Activated T-helper 17 cell treated with anti-CD3 and anti-CD28 coated beads, Interleukin-2, amount 50 U/mL, for 72 hours (primary cell): ENCODE measurements at regions not wholly inside any gene's neighbourhood (a gene's known extent, or its start where the extent isn't known, plus 50 kb on each side); places are given as distances from the start of the nearest gene placed in this dataset.

Source experiments
- ATAC-seq: fragments of 150-1000 bp; cut with Tn5 transposase; replicated peaks from 2 replicates; pipeline ENCODE4 v1.10.0; 2021; ENCODE audit warnings: mild to moderate bottlenecking, moderate library complexity
- H3K27ac Mint-ChIP-seq: one replicate; pipeline ENCODE4 v1.8.0; 2022; ENCODE audit warnings: mixed read lengths
- H3K27me3 Mint-ChIP-seq: one replicate; pipeline ENCODE4 v1.8.0; 2022; ENCODE audit warnings: mixed read lengths
- H3K36me3 Mint-ChIP-seq: one replicate; pipeline ENCODE4 v1.8.0; 2022; ENCODE audit warnings: low read depth, mild to moderate bottlenecking, mixed read lengths
- H3K4me1 Mint-ChIP-seq: one replicate; pipeline ENCODE4 v1.8.0; 2022; ENCODE audit warnings: mixed read lengths
- H3K4me3 Mint-ChIP-seq: one replicate; pipeline ENCODE4 v1.8.0; 2022; ENCODE audit warnings: mild to moderate bottlenecking, mixed read lengths
- H3K9me3 Mint-ChIP-seq: one replicate; pipeline ENCODE4 v1.8.0; 2022; ENCODE audit warnings: mixed read lengths

DNA sequence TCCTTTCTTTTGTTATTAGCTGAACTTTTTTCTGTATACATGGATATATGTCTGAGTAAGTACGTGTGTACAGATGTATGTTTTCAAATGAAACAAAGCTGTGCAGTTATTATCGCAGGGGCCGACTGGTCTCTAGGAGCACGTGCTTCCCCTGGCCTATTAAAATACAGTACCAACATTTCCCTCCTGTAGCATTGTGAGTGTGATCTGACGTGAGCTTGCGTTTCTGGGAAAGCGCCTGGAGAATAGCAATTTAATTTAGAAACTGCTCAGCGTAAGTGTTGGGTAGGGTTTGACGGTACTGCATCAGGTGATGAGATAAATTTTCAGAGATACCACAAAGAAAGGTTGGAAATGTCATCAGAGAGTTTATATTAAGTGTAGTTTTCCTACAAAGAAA is 173.3 kb downstream of the FBXO8 start:
- no peaks in the 10 kb centered on the region for H3K36me3 Mint-ChIP-seq
- no peaks in the 10 kb centered on the region for H3K9me3 Mint-ChIP-seq
- peaks cover 51% of the 10 kb centered on the region for H3K27me3 Mint-ChIP-seq
- H3K27ac Mint-ChIP-seq: no peak overlapping the region
- no peak for ATAC-seq
- no peaks in the 10 kb centered on the region for H3K4me1 Mint-ChIP-seq
- no peak overlapping the region for H3K4me3 Mint-ChIP-seq

DNA sequence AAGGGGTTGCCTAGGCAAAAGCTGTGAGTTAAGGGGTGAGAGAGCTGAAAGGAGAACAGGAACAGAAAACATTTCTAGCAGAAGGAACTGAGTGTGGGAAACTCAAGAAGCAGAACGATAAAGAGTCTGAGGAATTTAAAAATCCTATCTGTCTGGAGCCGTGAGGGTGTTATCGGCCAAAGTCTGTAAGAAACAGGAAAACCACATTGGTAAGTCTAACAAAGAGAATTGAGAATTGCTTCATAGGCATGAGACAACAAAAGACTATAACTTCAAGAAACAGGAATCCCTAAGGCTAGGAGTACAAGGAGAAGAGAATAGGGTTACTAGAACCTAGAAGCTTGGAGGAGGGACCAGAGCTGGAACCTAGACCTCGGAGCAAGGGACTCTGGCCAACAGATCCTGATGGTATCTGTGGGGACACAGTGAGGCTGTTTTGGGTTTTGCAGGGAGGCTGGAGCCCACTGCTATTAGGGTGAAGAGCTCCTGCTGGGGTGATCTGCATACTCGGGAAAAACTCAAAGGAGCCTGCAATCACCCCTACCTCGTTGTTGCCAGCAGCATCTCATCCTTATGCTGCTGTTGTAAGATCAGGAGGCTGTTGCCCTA is 175.6 kb downstream of the FBXO8 start:
- no peaks in the 10 kb centered on the region for H3K36me3 Mint-ChIP-seq
- H3K4me3 Mint-ChIP-seq: no peak overlapping the region
- peaks cover 42% of the 10 kb centered on the region for H3K27me3 Mint-ChIP-seq
- H3K27ac Mint-ChIP-seq: no peak overlapping the region
- no peaks in the 10 kb centered on the region for H3K4me1 Mint-ChIP-seq
- H3K9me3 Mint-ChIP-seq: no peaks in the 10 kb centered on the region
- no peak for ATAC-seq

DNA sequence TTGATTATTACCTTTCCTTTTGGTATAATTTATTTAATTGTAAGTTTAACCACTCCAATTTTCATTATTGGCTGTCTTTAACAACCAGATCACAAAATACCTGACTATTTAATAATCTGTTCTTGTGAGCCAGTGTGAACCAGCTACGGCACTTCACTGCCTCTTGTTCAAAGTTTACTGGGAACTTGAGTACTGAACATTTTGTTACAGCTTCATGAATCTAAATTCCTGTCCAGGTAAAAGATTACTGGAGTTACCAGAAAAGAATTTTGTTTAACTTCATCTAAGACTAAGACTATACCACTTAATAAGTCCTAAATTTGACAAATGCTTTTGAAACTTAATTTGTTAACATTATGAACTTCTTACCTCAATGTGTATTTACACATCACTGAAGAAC is 178.3 kb downstream of the FBXO8 start:
- Mint-ChIP-seq H3K27me3 (peaks cover 41% of the 10 kb centered on the region), H3K4me3 (no peak overlapping the region), H3K36me3 (no peaks in the 10 kb centered on the region), H3K27ac (no peak overlapping the region), H3K4me1 (no peaks in the 10 kb centered on the region), H3K9me3 (no peaks in the 10 kb centered on the region)
- no peak for ATAC-seq

DNA sequence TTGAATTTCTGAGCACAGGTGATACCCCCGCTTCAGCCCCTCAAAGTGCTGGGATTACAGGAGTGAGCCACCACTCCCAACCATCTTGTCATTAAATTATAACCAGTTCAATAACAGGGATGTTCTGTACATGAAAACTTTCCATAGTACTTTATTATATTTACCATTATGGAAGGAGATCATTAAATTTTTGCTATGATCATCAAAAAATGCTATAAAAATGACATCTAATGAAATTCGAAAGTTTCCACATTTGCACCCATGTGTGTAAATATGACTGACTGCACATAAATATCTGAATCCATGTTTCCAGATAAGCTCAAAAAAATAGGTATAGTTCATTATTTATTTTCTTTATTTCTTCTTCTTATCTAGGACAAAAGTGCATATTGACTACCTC is 182.6 kb downstream of the FBXO8 start:
- peaks cover 15% of the 10 kb centered on the region for H3K27me3 Mint-ChIP-seq
- H3K36me3 Mint-ChIP-seq: no peaks in the 10 kb centered on the region
- no peak overlapping the region for H3K4me3 Mint-ChIP-seq
- ATAC-seq: no peak
- no peak overlapping the region for H3K27ac Mint-ChIP-seq
- no peaks in the 10 kb centered on the region for H3K4me1 Mint-ChIP-seq
- H3K9me3 Mint-ChIP-seq: no peaks in the 10 kb centered on the region

DNA sequence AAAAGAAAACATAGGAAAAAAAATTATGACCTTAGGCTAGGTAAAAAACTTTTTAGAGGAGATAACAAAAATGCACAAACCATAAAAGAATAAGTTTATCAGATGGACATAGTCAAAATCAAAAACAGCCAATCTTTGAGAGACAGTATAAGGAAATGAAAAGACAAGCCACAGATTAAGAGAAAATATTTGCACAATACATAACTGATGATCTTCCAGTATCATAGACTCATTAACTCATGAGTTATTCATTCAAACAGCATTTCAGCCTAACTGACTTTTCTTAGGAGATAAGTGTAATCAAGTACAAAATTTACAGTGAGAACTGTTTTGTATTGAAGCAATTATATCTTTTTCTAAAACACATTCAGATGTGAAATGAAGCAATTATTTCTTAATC is 183.8 kb downstream of the FBXO8 start:
- peaks cover 14% of the 10 kb centered on the region for H3K27me3 Mint-ChIP-seq
- no peaks in the 10 kb centered on the region for H3K4me1 Mint-ChIP-seq
- no peaks in the 10 kb centered on the region for H3K9me3 Mint-ChIP-seq
- no peak overlapping the region for H3K27ac Mint-ChIP-seq
- H3K36me3 Mint-ChIP-seq: no peaks in the 10 kb centered on the region
- no peak for ATAC-seq
- no peak overlapping the region for H3K4me3 Mint-ChIP-seq

DNA sequence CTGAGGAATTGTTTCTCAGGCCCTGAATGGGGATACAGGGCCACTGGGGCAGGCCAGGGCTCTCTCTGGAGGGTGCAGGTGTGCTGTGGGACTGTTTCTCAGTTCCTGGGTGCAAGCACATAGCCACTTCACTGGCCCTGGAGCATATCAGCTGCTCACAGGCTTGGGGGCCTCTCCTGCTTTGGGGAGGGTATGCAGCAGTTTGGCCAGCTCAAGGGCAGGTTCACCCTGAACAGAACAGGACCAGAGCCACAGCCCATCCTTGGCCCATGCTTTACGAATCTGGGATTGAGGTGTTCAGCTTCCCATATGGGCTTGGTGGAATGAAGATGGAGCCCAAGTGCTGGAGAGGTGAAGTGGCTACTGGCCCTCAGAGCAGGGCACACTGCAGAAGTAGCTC is 186.5 kb downstream of the FBXO8 start:
- H3K9me3 Mint-ChIP-seq: no peaks in the 10 kb centered on the region
- no peak for ATAC-seq

DNA sequence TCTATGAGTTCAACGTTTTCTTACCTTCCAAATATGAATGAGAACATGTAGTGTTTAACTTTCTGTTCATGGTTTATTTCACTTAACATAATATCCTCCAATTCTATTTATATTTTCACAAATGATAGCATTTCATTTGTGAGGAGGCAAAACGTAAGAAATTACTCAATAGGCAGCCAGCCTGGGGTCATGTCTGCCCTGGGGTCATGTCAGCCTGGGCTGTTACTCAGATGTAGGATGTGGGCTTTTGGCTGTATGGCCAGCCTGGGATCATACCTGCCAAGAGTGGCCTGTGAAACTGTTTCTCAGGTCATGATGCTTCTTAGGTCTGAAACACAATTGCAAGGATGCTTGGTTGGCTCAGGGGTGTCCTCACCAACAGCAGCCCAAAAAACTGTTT is 187.0 kb downstream of the FBXO8 start:
- Mint-ChIP-seq H3K27ac (no peak overlapping the region), H3K4me3 (no peak overlapping the region), H3K4me1 (no peaks in the 10 kb centered on the region), H3K9me3 (no peaks in the 10 kb centered on the region), H3K36me3 (no peaks in the 10 kb centered on the region), H3K27me3 (peaks cover 13% of the 10 kb centered on the region)
- ATAC-seq: no peak

More for the DNA sequence above, 186.5 kb downstream of the FBXO8 start:
- H3K4me1 Mint-ChIP-seq: no peaks in the 10 kb centered on the region
- H3K27ac Mint-ChIP-seq: no peak overlapping the region
- H3K4me3 Mint-ChIP-seq: no peak overlapping the region
- no peaks in the 10 kb centered on the region for H3K36me3 Mint-ChIP-seq
- H3K27me3 Mint-ChIP-seq: peaks cover 11% of the 10 kb centered on the region

DNA sequence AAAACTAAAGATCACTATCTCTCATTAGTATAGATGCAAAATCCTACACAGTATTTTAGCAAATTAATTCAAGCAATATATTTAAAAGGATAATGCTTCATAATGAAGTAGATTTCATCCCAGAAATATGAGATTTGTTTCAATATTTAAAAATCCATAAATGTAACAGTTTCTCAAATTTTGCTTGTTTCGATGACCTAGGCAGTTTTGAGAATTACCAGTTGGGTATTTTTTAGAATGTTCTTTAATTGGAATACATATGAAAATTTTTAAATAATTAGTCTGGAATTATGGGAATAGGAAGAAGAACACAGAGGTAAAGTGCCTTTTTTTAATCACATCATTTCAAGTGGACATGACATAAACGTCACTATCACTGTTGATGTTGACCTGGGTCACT is 192.3 kb downstream of the FBXO8 start:
- Mint-ChIP-seq H3K4me3 (no peak overlapping the region), H3K27me3 (peaks cover 27% of the 10 kb centered on the region), H3K36me3 (no peaks in the 10 kb centered on the region), H3K4me1 (no peaks in the 10 kb centered on the region), H3K9me3 (no peaks in the 10 kb centered on the region), H3K27ac (no peak overlapping the region)
- no peak for ATAC-seq

DNA sequence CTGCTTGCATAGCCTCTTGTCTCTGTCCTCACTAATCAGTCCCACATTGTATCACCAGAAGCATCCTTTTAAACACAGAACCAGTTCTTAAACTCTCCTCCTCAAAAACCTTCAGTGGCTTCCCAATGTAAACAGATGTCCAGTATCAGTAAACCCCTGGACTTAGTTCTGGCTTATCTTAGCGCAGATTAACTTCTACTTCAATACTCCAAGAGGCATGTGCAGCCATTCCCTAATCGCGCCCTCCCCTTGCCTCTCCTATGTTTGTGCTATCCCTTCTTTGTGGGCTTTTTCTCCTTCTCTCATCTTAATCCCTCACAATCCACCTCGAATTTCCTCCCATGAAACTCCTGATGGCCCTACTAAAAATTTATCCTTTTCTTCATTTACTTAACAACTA is 193.8 kb downstream of the FBXO8 start:
- Mint-ChIP-seq H3K4me1 (no peaks in the 10 kb centered on the region), H3K27ac (no peak overlapping the region), H3K27me3 (peaks cover 27% of the 10 kb centered on the region), H3K9me3 (no peaks in the 10 kb centered on the region), H3K36me3 (no peaks in the 10 kb centered on the region), H3K4me3 (no peak overlapping the region)
- ATAC-seq: no peak

DNA sequence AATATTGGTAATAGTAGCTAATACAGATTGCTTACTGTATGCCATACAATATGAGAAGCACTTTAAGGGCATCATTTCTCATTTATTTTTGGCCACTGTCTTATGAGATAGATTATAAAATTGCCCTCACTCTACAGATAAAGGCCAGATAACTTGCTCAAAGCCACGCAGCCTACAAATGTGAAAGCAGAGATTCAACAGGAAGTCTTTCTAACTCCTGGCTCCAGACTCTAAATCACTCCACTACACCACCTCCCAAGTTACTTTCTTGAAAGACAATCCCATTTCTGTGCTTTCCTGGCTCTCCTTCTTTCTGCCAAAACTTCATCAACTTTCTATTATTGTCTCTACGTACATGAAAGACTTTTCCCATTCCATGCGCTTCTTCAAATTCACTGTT is 194.7 kb downstream of the FBXO8 start:
- no peaks in the 10 kb centered on the region for H3K36me3 Mint-ChIP-seq
- H3K4me3 Mint-ChIP-seq: no peak overlapping the region
- H3K27ac Mint-ChIP-seq: no peak overlapping the region
- no peak for ATAC-seq
- no peaks in the 10 kb centered on the region for H3K9me3 Mint-ChIP-seq
- peaks cover 27% of the 10 kb centered on the region for H3K27me3 Mint-ChIP-seq
- no peaks in the 10 kb centered on the region for H3K4me1 Mint-ChIP-seq

DNA sequence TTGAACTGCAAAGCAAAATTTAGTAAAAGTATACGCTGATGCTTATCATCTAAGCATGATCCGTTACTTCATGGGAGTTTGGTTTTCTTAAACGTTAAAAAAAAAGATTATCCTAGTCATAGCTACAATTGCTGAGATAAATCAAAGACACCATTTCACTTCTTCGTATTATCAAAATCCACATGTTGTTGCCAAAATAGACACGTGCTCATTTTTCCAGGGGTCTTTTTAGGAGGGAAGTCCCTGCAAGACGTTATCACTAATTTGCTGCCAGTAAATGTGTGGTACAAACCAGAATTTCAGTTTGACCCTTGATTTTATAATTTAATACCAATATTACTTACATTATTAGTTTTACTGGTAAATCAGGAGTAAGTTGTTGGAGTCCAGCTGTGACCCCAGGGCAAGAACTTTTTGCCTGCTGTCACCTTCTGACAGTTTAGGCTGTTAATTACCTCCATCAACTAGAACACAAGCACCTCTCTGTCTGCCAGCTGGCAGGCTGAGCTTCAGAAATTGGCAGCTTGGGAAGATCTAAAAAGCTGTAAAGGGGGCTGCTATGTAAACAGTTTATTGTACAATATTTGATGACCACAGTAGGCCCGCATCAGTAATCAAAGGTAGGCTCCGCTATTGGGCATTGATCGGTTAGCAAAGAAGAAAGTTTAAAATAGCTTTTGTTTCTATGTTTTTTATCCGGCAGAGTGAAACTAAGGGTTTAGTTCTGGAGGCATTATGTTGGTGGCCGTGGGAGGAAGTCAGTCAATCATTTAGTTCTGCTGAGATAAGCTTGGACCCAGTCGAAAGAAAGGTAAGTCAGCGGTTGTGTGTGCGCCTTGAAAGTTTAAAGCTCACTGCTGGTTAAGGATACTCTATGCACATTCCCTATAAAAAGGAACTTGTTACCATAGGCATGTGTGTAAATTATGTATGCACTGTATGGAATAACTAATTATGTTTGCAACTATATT is 196.4 kb downstream of the FBXO8 start:
- Mint-ChIP-seq H3K9me3 (no peaks in the 10 kb centered on the region), H3K27me3 (peaks cover 22% of the 10 kb centered on the region), H3K36me3 (no peaks in the 10 kb centered on the region), H3K4me3 (no peak overlapping the region), H3K27ac (no peak overlapping the region), H3K4me1 (no peaks in the 10 kb centered on the region)
- no peak for ATAC-seq

DNA sequence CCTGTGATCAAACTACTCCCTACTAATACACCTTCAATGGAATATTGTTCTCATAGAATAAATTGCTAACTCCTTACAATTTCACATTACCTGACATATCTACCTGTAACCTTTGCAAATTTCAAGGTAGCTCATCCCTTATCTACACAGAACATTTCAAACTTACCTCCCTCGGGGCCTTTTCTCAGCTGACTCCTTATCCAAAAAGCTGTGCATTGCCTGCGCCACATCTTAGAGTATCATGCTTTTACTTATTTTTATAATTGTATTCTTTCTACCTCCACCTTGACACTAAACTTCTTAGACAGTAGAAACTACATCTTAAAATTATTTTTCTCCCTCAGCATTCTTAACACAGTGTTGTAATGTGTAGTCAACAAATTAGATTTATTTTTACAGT is 198.5 kb downstream of the FBXO8 start:
- Mint-ChIP-seq H3K27me3 (peaks cover 19% of the 10 kb centered on the region), H3K4me1 (no peaks in the 10 kb centered on the region), H3K9me3 (no peaks in the 10 kb centered on the region), H3K36me3 (no peaks in the 10 kb centered on the region), H3K4me3 (no peak overlapping the region), H3K27ac (no peak overlapping the region)
- ATAC-seq: no peak

DNA sequence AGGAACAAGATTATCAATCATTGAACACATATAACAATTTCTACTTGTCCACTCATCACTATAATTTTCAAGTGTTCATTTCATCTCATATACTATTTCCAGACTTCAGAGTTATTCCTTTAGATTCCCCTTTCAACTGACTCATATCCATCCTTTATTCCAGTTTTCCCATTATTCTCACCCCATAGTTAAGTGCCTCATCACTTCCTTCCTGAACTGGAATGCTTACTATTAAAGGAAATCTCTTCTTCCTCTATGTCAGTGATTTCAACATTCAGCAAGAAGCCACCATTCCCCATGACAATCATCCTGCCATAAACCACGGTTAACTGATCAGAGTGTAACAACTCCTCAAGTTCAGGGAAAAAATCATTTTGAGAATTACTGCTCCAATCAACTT is 198.9 kb downstream of the FBXO8 start:
- H3K9me3 Mint-ChIP-seq: no peaks in the 10 kb centered on the region
- H3K27me3 Mint-ChIP-seq: peaks cover 14% of the 10 kb centered on the region

DNA sequence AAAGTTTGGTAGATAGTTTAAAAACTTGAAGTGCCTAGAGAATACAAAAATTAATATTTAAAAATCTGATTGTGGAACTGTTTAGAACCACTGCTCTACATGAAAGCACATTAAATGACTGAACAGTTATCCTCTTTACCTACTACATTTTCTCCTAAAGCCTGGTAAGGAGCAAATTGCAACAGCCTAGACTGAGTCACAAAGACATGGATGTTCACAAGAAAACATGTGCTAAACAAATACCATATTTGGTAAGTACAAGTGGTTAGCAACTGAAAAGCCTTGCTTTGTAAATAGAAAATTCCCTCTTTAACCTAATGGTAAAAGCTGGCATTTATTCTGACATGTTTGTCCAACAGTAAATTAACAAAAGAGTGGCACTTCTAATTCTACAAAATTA is 203.1 kb downstream of the FBXO8 start:
- H3K27me3 Mint-ChIP-seq: peaks cover 8% of the 10 kb centered on the region
- ATAC-seq: no peak
- H3K9me3 Mint-ChIP-seq: no peaks in the 10 kb centered on the region
- H3K4me1 Mint-ChIP-seq: no peaks in the 10 kb centered on the region
- H3K4me3 Mint-ChIP-seq: no peak overlapping the region
- no peaks in the 10 kb centered on the region for H3K36me3 Mint-ChIP-seq
- H3K27ac Mint-ChIP-seq: no peak overlapping the region

More for the DNA sequence above, 198.9 kb downstream of the FBXO8 start:
- Mint-ChIP-seq H3K4me3 (no peak overlapping the region), H3K27ac (no peak overlapping the region), H3K4me1 (no peaks in the 10 kb centered on the region), H3K36me3 (no peaks in the 10 kb centered on the region)
- no peak for ATAC-seq

DNA sequence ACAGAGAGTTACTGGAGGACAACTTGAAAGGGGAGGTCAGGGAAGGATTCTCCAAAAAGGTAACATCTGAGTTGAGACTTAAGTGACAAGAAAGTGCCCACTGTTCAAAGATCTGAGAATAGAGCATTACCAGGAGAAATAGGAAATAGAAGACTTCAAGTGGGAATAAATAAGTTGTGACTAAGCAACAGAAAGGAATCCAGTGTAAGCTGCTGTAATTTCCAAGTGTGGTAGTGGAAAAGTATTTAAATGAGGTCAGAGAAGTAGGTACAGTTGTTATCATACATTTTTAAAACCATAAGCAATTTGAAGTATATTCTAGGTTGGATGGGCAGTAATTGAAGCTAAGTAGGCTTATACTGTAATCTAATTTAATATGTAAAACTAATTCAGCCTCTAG is 211.9 kb downstream of the FBXO8 start:
- H3K4me1 Mint-ChIP-seq: no peaks in the 10 kb centered on the region
- ATAC-seq: no peak
- no peak overlapping the region for H3K4me3 Mint-ChIP-seq
- peaks cover 17% of the 10 kb centered on the region for H3K27me3 Mint-ChIP-seq
- no peaks in the 10 kb centered on the region for H3K9me3 Mint-ChIP-seq
- H3K36me3 Mint-ChIP-seq: no peaks in the 10 kb centered on the region
- H3K27ac Mint-ChIP-seq: no peak overlapping the region
